HG03045 (cell line): ENCODE measurements at regions not wholly inside any gene's neighbourhood (a gene's known extent, or its start where the extent isn't known, plus 50 kb on each side); places are given as distances from the start of the nearest gene placed in this dataset.

Experiments used
- ATAC-seq: cut with Tn5 transposase; IDR thresholded peaks from one replicate; pipeline ENCODE4 v1.9.1; 2021; ENCODE audit warnings: mild to moderate bottlenecking, moderate library complexity; ENCODE audit not compliant: unreplicated experiment

DNA sequence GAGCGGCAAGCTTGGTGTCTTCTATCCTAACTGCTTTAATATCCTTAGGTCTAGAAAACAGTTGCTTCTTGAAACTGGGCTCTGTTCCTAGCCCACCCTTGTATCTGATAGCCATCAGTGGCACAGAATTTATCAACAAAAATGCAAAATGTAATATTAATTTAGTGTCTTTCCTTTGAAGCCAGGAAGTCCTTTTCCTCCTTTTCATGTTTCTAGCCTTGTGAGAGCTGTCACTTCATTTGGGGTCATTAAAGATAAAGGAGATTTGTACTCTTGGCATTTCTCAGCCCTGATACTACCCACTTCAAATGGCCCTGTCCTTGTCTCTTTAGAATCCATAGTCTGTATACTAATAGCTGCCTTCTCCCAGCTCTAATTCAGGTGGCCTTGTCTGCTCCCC lies 111.0 kb downstream of the GAS1 start:
- ATAC-seq, result no peak

DNA sequence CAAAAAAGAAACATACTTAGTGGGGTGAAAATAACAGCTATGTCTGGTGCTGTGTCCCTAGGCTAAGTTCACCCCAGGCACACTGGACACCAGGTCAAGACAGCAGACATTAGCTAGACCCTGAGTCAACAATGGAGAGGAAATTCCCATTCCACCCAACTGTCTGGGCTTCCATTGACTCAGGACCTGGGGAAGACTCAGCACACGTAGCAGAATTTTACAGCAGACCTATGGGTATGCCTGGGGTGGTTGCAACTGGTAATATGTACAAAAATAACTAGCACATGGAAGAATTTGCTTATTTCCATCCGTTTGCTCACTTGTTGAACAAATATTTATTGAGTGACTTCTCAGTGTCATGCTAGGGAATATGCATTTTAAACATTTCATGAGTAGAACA lies 117.0 kb downstream of the GAS1 start:
- no peak for ATAC-seq

DNA sequence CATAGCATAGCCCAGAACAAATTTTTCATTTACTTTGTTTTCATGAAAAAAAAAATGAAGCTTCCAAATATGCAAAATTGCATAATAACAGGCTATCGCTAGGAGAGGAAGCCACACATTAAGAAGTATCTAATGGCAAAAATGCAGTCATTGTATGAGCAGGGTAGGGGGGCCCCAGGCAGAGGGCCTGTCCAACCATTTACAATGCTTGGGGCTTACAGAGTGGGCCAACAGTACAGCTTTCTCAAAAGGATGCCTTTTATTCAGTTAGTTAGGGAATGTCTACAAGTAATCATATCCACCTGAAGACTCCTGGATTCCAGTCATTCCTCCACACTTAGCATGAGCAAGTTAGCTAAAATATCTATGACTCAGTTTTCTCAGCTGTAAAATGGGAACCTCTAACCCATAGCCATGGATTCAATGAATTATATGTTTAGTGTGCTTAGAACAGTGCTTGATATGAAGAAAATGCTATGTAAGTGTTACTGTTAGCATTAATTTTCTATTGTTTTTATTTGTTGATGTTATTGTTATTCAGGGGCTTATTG lies 117.7 kb downstream of the GAS1 start:
- ATAC-seq, result no peak

DNA sequence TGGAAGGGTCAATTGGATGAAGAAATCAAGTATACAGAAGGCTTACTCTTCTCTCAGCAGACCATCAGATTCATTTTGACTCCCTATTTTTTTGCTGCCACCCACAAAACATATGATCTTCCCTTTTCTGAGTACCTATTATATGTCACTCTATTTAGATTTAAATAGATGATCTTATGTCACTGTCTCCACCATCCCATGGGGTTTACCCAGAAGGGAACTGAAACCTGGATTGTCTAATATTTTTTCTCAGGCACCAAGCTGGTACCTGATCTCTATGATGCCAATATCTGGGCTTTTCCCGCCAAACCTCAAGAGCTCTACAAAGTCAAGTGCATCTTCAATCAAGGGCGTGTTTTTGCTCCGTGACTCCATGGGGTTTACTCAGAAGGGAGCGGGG lies 118.7 kb downstream of the GAS1 start:
- ATAC-seq, result no peak

DNA sequence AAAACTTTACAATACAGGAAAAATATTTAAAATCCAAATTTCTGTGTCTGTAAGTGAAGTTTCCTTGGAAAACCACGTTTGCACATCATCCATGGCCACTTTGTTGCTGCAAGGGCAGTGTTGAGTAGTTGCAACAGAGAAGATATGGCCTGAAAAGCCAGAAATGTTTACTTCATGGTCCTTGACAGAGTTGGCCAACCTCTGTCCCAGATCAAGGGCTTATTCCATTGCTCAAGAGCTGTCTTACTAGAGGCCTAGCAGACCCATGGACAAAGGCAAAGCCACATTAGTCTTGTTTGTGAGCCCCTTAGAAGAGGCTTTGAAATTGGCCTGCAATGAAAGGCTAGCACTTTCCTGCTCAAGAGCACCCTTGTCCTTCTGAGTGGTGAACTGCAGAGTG lies 119.4 kb downstream of the GAS1 start:
- ATAC-seq, result no peak

DNA sequence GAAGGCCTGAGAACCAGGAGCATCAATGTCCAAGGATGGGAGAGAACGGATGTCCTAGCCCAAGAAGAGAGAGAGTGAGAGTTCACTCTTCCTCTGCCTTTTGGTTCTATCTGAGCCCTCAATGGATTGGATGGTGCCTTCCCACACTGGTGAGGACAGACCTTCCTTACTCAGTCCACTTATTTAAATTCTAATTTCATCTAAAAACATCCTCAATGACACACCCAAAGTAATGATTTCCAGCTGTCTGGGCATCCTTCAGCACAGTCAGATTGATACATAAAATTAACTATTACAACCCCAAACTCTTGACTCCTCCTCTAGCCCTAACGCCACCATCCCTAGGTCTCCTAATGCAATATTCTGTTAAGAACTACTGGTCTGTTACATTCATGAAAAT lies 122.0 kb downstream of the GAS1 start:
- ATAC-seq, result no peak

DNA sequence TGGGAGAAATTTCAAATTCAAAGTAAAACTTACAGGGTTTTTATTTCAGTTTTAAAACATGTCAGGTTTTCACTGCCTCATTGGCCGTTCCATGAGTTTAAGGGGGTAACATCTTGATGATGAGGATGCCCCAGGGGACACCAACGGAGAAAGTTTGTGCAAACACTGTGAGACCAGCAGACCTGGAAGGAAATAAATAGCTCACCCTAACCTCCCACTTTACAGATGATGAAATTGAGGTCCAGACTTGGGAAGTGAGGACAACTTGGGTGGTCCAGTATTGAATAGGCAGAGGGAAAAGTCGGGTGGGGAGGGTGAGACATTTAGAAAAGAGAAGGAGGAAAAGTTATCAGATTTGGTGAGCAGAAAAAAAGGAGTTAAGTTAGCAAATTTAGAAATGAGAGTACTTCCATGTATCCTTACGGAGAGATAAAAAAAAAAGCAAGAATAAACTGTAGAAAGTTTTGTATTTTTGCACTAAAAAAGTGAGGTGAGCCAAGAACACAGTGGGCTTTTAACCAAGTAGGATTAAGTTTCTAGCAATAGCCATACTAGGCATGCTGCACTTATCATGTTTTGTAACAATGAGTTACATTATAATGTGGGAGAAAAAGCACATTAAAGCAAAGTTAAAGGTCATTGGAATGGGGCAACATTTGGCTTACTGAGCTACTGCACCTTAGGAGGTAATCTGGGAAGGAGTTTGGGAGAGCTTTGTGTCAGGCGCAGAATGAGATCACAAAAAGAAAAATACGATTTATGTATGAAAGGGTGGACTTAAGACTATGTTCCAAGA lies 125.1 kb downstream of the GAS1 start:
- no peak for ATAC-seq

DNA sequence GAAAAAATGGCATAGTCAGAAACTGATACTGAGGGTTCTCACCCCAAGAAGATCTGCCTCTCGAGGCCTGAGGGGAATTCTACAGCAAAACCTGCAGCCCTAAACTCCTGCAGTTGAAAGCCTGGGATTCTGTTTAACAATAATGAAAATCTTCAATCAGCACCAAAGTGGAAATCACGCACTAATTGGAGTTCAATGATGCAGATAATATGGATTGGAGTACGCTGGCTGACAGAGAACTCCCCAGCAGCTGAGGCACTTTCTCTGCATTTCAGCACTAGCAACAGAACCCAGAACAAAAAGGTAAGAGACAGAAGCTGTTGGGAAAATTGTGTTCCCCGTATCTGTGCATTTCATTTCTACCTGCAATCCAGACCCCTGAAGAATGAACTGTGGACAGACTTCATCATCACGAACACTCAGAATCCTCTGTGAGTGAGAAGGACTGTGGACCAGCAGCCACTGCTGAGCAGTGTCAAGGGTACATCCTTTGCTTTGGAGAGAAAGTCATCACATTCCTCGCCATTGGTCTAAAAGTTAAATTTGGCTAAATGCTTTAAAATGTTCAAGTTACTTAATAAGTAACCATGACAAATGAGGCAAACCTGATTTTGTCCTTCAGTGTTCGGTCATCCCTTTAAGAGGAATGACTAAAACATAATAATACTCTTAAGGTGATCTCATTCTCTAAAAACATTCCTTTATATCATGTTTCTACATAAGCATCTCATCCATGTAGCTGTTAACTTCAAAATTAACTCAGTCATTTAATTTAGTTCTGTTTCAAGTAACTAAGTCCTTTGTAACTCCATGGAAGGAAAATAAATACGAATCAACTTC lies 126.1 kb downstream of the GAS1 start:
- ATAC-seq, result no peak

DNA sequence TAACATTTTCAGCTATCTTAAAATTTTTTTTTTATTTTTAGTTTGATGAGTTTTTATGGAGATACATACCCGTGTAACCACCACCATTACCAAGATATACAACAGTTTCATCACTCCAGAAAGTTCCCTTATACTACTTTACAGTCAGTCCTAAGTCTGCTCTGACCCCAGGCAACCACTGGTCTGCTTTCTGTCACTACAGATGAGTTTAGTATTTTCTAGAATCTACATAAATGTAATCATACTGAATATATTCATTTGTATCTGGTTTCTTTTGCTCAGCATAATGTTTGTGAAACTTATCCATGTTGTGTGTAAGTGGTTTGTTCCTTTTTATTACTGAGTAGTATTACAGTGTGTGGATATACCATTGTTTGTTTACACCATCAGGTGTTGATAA lies 127.8 kb downstream of the GAS1 start:
- no peak for ATAC-seq

DNA sequence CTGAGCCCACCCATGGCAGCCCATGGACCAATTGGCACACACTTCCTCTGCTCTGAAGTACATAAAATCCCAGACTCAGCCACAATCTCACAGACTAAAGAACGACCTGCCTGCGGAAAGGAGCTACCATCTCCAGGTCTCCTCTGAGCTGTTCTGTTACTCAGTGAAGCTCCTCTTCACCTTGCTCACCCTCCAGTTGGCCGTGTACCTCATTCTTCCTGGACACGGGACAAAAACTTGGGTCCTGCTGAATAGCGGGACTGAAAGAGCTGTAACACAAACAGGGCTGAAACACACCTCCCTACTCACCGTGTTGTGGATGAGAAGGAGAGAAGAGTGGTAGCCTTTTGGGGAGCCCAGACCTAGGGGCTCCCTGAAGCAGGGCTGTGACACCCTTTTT lies 128.7 kb downstream of the GAS1 start:
- no peak for ATAC-seq

DNA sequence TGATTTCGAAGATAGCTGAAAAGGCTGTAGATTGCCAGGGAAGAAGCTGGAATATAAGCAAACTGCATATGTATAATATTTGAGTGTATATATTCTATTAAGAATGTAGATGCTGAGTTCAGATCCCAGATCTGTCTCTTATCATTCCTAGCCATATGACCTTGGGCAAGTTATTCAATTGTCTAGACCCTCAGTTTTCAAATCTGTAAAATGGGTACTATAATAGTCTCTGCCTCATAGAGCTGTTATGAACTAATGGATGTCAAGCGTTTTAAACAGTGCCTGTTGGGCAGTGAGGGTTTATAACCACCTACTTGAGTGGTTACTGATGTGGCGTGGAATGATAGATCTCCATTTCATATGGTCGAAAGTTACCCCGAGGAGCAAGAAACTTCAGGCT lies 130.4 kb downstream of the GAS1 start:
- ATAC-seq, result no peak

DNA sequence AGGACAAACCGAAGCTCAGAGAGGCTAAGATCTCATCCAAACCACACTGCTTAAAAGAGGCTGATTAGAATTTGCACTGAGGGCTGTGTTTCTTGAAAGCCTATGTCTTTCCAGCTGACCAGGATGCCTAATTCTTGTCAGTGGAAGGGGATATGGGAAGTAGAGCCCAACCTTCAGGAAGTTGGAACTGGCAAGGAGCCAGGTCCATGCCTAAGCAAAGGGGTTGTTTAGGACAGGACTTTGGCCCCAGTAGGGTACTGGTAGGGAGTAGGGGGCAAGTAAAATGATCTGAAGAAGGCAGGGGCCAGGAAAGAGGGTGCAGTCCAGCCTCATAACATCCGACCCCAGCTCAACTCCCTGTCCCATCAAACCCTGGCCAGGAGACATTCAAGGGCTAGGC lies 130.9 kb downstream of the GAS1 start:
- no peak for ATAC-seq

DNA sequence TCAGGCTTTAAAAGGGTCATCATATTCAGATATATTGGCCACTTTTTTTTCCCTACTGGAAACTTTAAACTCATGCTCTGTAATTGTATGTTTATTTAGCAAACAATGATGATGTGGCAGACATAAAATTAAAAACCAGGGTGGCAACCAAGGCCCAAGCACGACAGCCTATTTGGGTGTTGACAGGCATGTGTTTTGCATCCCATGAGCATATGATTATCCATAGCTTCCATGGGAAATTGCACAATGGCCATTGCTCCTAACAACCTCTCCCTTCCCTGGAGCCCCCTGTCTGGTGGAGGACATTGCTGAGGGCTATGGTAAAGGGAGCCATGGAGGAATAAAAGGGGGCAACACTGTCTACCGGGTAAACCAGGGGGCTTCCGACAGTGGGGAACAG lies 134.7 kb downstream of the GAS1 start:
- ATAC-seq, result no peak

DNA sequence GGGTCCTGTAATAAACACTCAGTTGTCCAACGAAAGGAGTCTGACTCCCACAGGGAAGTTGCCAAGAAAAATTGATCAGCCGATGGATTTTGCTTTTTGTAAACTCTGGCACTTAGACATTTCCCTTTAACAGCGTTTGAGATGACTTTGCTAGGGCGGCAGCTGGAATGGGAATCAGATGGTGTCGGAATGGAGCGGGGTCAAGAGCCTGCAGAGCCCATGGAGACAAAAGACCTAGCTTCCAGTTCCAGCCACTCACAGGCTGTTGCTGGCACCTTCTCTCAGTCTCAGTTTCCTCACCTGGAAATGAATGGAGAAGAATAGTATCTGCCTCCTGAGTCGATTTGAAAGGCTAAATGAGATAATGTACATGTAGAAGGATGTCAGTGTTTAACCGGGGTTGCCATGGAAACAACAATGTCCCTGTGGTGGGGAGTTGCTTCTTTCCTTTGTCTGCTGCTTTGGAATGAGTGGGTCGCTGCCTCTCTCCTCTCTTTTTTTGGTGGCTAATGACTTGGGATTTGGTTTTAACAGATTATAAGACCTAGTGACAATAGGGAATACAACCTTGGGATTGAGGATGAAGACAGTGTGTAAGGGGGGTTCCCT lies 137.4 kb downstream of the GAS1 start:
- no peak for ATAC-seq

DNA sequence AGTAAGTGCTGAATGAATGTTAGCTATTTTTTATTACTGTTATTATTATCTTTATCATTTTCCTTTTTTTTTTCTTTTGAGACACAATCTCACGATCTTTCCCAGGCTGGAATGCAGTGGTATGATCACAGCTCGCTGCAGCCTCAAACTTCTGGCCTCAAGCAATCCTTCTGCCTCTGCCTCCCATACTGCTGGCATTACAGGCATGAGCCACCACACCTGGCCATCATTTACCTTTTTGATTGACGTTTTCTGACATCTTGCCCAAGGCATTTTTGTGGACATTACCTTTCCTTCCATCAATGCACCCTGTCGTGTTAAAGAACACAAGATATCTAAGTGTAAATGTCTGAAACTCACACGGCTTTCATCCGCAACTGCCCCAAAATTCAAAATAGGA lies 138.2 kb downstream of the GAS1 start:
- no peak for ATAC-seq

DNA sequence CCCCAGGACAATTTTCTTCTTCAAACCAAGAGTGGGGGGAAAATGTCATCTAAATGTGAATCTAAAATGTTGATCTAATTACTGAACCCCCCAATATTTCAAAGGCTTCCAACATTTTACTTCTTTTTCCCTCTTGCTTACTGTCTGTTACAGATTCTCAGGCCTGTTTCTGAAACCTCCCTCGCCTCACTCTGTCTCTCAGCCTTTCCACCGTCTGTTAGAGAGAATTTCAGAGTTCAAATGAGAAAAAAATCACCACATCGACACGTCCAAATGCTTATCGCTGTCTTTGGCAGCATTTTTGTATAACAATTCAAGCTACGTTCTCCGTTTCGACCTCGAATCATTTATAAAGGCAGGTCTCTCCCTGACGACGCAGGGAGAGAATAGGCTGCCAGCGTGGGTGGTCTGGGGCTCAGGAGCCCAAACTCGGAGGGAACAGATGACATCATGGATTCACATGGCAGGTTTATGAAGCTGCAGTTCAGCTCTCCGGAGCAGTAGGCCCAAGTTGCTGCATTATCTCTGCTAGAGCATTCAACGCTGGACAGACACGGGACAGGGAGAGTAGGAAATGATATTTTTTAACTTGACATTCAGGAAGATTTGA lies 139.8 kb downstream of the GAS1 start:
- no peak for ATAC-seq

DNA sequence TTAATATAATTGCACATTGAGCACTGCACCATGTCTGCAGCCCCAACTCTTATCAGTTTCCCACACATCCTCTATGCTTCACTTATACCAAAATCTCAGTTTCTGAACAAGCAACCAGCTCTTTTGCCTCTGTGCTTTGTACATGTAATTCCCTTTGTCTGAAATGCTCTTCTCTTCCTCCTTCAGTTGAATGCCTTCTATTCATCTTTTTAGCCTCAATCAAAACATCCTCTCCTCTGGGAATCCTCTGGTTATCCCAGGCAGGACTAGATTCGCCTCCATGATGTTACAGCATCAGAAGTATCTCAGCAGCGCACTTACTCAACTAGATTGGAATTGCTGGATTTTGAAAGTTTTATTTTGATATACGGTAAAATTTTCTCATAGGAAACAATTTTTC lies 143.3 kb downstream of the GAS1 start:
- no peak for ATAC-seq

DNA sequence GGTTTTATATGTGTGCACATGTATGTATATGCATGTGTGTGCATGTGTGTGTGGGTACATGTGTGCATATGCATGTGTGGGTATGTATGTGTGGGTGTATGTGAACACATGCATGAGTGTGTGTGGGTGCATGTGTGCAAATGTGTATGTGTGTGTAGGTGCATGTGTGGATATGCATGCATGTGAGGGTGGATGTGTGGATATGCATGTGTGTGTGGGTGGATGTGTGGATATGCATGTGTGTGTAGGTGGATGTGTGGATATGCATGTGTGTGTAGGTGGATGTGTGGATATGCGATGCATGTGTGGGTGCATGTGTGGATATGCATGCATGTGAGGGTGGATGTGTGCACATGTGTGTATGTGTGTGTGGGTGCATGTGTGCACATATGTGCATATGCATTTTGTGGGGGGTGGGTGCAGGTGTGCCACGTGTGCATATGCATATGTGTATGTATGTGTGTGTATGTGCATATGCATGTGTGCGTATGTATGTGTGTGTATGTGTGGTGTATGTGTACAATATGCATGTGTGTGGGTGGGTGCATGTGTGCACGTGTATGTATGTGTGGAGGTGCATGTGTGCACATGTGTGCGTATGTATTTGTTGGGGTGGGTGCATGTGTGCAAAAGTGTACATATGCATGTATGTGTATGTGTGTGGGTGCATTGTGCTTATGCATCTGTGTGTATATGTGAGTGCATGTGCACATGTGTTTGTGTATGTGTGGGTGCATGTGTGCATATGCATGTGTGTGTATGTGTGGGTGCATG lies 144.2 kb downstream of the GAS1 start:
- ATAC-seq, result no peak

DNA sequence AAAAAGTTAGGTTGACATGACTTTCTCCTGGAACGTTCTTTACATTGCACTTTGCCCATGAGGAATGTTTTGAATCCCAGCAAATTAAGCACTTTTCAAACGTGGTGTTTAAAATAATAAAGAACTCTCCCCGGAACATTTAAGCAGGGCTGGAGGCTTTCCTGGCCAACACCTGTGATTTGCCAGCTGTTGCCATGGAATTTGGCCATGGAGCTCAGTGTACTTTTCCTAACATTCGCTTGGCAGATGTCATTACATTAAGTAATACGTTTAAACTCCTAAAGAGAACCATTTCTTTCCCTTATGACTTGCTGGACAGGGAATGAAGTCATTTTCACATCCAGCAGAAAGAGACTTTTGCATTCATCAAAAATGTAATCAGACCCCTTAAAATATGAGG lies 146.1 kb downstream of the GAS1 start:
- ATAC-seq, result no peak

DNA sequence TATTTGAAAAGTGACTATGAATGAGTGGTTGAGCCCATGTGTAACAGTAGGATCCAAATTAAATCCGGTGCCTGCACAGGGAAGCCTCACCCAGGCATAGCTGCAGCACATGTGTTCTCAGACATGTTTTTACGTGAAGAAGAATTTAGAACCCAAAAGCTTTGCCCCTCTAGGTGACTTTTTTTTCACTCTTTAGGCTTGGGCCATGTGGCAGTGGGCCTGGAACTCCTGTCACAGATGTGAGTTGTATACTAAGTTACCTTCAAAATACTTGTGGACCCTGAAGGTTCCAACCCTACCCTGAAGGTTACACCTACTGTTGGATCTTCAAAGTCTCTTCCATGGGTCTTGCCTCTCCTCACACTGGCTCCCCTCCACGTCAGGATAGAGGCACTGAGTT lies 146.6 kb downstream of the GAS1 start:
- no peak for ATAC-seq

DNA sequence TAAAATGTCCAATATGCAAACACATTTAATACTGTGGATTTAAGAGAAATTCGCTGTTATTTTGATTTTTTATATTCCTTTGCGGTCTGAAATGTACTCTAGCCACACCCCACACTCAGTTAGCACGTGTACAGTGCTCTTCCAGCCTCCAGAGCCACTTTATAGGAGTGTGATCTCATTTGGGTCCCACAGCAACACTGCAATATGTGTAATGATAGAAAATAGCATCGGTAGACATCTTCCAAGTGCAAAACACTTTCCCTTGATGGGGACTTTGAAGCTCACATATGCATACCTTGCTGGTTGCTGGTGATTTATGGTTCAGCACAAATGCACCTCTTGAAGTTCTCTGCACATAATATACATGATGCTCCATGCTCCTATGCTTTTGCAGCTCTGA lies 148.3 kb downstream of the GAS1 start:
- ATAC-seq, result no peak
